ENCODE measurements at regions not wholly inside any gene's neighbourhood (a gene's known extent, or its start where the extent isn't known, plus 50 kb on each side); places are given as distances from the start of the nearest gene placed in this dataset.
"Not testable (repeated sequence)": the region's sequence is repeated elsewhere in the genome, so short reads cannot be mapped to it uniquely, and the experiment has no call there.

GRCh38 chr7:142519079-142520078, 229.9 kb upstream of the PRSS1 start:
- H3K4me1 ChIP-seq (replicated peaks): no peaks in the 10 kb centered on the region
- intact Hi-C loops (cut with DNase I): no loop called here

GRCh38 chr7:142516038-142516501, 233.2 kb upstream of the PRSS1 start:
- Histone ChIP-seq H3K27me3 (replicated peaks; ENCODE audit: insufficient read depth) (no peaks in the 10 kb centered on the region), H3K27ac (no peak overlapping the region), H3K4me3 (no peak overlapping the region), H3K36me3 (no peaks in the 10 kb centered on the region), H3K4me1 (replicated peaks) (no peaks in the 10 kb centered on the region), H3K9me3 (no peaks in the 10 kb centered on the region)
- intact Hi-C loops (cut with DNase I): no loop called here
- peak; percentile 48 for DNase-seq (ENCODE audit: low spot score)
- TF ChIP-seq POLR2A (IDR thresholded peaks at IDR 0.05): no peak
- peak; percentile 43 for TF ChIP-seq POLR2AphosphoS5 (IDR thresholded peaks at IDR 0.05)
- TF ChIP-seq CTCF (IDR thresholded peaks at IDR 0.05): peak in 3 of 4 experiments; percentile 59 to 69 (median 61)
- 7% methylated on average over 3 of the region's 3 CpGs for WGBS

More at GRCh38 chr7:142519079-142520078, 229.9 kb upstream of the PRSS1 start:
- TF ChIP-seq POLR2A (IDR thresholded peaks at IDR 0.05) (no peak), CTCF (IDR thresholded peaks at IDR 0.05) (no peak), POLR2AphosphoS5 (IDR thresholded peaks at IDR 0.05) (no peak)
- Histone ChIP-seq H3K27ac (no peak overlapping the region), H3K27me3 (replicated peaks; ENCODE audit: insufficient read depth) (no peaks in the 10 kb centered on the region), H3K36me3 (no peaks in the 10 kb centered on the region), H3K9me3 (no peaks in the 10 kb centered on the region), H3K4me3 (no peak overlapping the region)
- WGBS: 82% methylated on average over 5 of the region's 5 CpGs
- no peak for DNase-seq (ENCODE audit: low spot score)

GRCh38 chr7:142514716-142515115, 234.6 kb upstream of the PRSS1 start:
- H3K4me1 ChIP-seq (replicated peaks); H3K36me3 ChIP-seq; intact Hi-C loops (cut with DNase I); H3K27me3 ChIP-seq (replicated peaks; ENCODE audit: insufficient read depth); H3K4me3 ChIP-seq; H3K9me3 ChIP-seq; DNase-seq (ENCODE audit: low spot score): not testable (repeated sequence)
- H3K27ac ChIP-seq: peak overlapping the region in 1 of 2 donors; percentile 39
- WGBS: 21% methylated on average over 1 of the region's 1 CpG

GRCh38 chr7:142513178-142513955, 235.9 kb upstream of the PRSS1 start:
- Histone ChIP-seq H3K4me1 (replicated peaks) (no peaks in the 10 kb centered on the region), H3K9me3 (no peaks in the 10 kb centered on the region), H3K27me3 (replicated peaks; ENCODE audit: insufficient read depth) (no peaks in the 10 kb centered on the region), H3K36me3 (no peaks in the 10 kb centered on the region), H3K4me3 (no peak overlapping the region), H3K27ac (no peak overlapping the region)
- no peak for DNase-seq (ENCODE audit: low spot score)
- TF ChIP-seq POLR2AphosphoS5 (IDR thresholded peaks at IDR 0.05) (no peak), CTCF (IDR thresholded peaks at IDR 0.05) (no peak), POLR2A (IDR thresholded peaks at IDR 0.05) (no peak)
- intact Hi-C loops (cut with DNase I): no loop called here
- WGBS: 72% methylated on average over 5 of the region's 5 CpGs

- no peak for TF ChIP-seq POLR2A (IDR thresholded peaks at IDR 0.05)
- no peak for TF ChIP-seq CTCF (IDR thresholded peaks at IDR 0.05)
- TF ChIP-seq POLR2AphosphoS5 (IDR thresholded peaks at IDR 0.05): no peak
- Histone ChIP-seq H3K36me3 (no peaks in the 10 kb centered on the region), H3K4me3 (no peak overlapping the region), H3K27ac (no peak overlapping the region), H3K27me3 (replicated peaks; ENCODE audit: insufficient read depth) (no peaks in the 10 kb centered on the region), H3K4me1 (replicated peaks) (no peaks in the 10 kb centered on the region), H3K9me3 (no peaks in the 10 kb centered on the region)
- DNase-seq (ENCODE audit: low spot score): no peak
- WGBS: 81% methylated on average over 7 of the region's 7 CpGs
- intact Hi-C loops (cut with DNase I): no loop called here
Measured at GRCh38 chr7:142511801-142512200, 237.5 kb upstream of the PRSS1 start.
